ENCODE measurements at regions not wholly inside any gene's neighbourhood (a gene's known extent, or its start where the extent isn't known, plus 50 kb on each side); places are given as distances from the start of the nearest gene placed in this dataset.
A peak's percentile ranks its signal among the peaks of the same experiment; 100 is the strongest.

DNA sequence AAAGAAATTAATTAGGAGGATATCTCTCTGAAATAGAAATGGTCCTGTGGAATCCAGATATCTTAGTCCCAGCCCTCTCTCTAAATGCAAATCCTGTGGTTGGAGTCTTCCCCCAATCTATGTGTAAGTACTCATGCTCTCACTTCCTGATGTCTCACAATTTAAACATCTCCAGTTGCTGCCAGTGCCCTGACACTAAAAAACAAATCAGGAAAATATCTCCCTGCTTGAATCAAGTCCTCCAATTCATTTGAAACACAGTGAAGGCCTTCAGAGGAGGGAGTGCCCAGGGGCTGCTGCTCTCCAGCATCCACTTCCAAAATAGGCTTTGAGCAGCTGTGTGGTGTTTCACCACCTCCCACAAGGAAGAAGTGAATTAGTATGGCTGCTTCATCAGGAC lies 413.8 kb downstream of the RAD51AP2 start:
- peak overlapping the region; percentile 11 for H3K9ac ChIP-seq (ENCODE audit: low read length)
- H2BK120ac ChIP-seq (ENCODE audit: low read depth, low read length): no peak overlapping the region
- no peak overlapping the region for H3K14ac ChIP-seq (ENCODE audit: low read length in 2 of 2)
- H3K9me3 ChIP-seq (ENCODE audit: control insufficient read depth, low read length): no peaks in the 10 kb centered on the region
- H3K18ac ChIP-seq (ENCODE audit: low read depth in 1 of 2, low read length in 2 of 2): no peak overlapping the region
- H2AFZ ChIP-seq (ENCODE audit: low read depth, low read length): no peak overlapping the region
- H2AK5ac ChIP-seq (ENCODE audit: low read length, severe bottlenecking): no peak overlapping the region
- H2BK15ac ChIP-seq (ENCODE audit: low read depth, poor library complexity, severe bottlenecking): peak overlapping the region; percentile 26
- no peak overlapping the region for H3K23ac ChIP-seq (ENCODE audit: low read length in 2 of 2)
- no peaks in the 10 kb centered on the region for H3K36me3 ChIP-seq (ENCODE audit: control insufficient read depth in 1 of 2, insufficient read depth in 2 of 2, low read depth in 1 of 2, low read length in 2 of 2)
- no peaks in the 10 kb centered on the region for H3K27me3 ChIP-seq (ENCODE audit: control insufficient read depth in 1 of 2, insufficient read depth in 1 of 2, low read length in 2 of 2)
- H3K4me1 ChIP-seq (ENCODE audit: control insufficient read depth, insufficient read depth, low read depth, low read length): peaks cover 12% of the 10 kb centered on the region
- H3K4me3 ChIP-seq (ENCODE audit: insufficient read depth in 1 of 2, low read depth in 1 of 2, low read length in 2 of 2): no peak overlapping the region
- no peak overlapping the region for H3K4ac ChIP-seq (ENCODE audit: low read depth in 1 of 2, low read length in 2 of 2)
- H3K27ac ChIP-seq (ENCODE audit: low read length, poor library complexity, severe bottlenecking): peak overlapping the region; percentile 35
- no peak overlapping the region for H2BK12ac ChIP-seq (ENCODE audit: low read length in 2 of 2)
- H3K79me1 ChIP-seq (replicated peaks; ENCODE audit: low read length, poor library complexity, severe bottlenecking): no peaks in the 10 kb centered on the region
- no peak overlapping the region for H3K4me2 ChIP-seq (ENCODE audit: low read length, poor library complexity, severe bottlenecking)
- H4K91ac ChIP-seq (ENCODE audit: low read length): no peak overlapping the region
- no peak overlapping the region for H2BK5ac ChIP-seq (ENCODE audit: low read depth, low read length, poor library complexity, severe bottlenecking)
- H4K8ac ChIP-seq (ENCODE audit: low read length): no peak overlapping the region
- peak; percentile 69 for DNase-seq

GRCh38 chr2:17101596-17101995 lies 416.6 kb downstream of the RAD51AP2 start:
- WGBS: 89% methylated on average over 4 of the region's 4 CpGs
- Histone ChIP-seq H3K4me1 (ENCODE audit: control insufficient read depth, insufficient read depth, low read depth, low read length) (peaks cover 8% of the 10 kb centered on the region), H3K4ac (ENCODE audit: low read depth in 1 of 2, low read length in 2 of 2) (no peak overlapping the region), H3K27me3 (ENCODE audit: control insufficient read depth in 1 of 2, insufficient read depth in 1 of 2, low read length in 2 of 2) (no peaks in the 10 kb centered on the region), H4K91ac (ENCODE audit: low read length) (no peak overlapping the region), H2BK15ac (ENCODE audit: low read depth, poor library complexity, severe bottlenecking) (no peak overlapping the region), H3K14ac (ENCODE audit: low read length in 2 of 2) (no peak overlapping the region), H3K36me3 (ENCODE audit: control insufficient read depth in 1 of 2, insufficient read depth in 2 of 2, low read depth in 1 of 2, low read length in 2 of 2) (no peaks in the 10 kb centered on the region), H3K23ac (ENCODE audit: low read length in 2 of 2) (no peak overlapping the region), H3K18ac (ENCODE audit: low read depth in 1 of 2, low read length in 2 of 2) (no peak overlapping the region), H3K4me3 (ENCODE audit: insufficient read depth in 1 of 2, low read depth in 1 of 2, low read length in 2 of 2) (no peak overlapping the region), H2AFZ (ENCODE audit: low read depth, low read length) (no peak overlapping the region), H2BK12ac (ENCODE audit: low read length in 2 of 2) (no peak overlapping the region), H2BK120ac (ENCODE audit: low read depth, low read length) (no peak overlapping the region), H3K9me3 (ENCODE audit: control insufficient read depth, low read length) (no peaks in the 10 kb centered on the region), H4K8ac (ENCODE audit: low read length) (no peak overlapping the region), H2BK5ac (ENCODE audit: low read depth, low read length, poor library complexity, severe bottlenecking) (no peak overlapping the region), H3K27ac (ENCODE audit: low read length, poor library complexity, severe bottlenecking) (no peak overlapping the region), H3K9ac (ENCODE audit: low read length) (no peak overlapping the region), H2AK5ac (ENCODE audit: low read length, severe bottlenecking) (no peak overlapping the region), H3K79me1 (replicated peaks; ENCODE audit: low read length, poor library complexity, severe bottlenecking) (no peaks in the 10 kb centered on the region), H3K4me2 (ENCODE audit: low read length, poor library complexity, severe bottlenecking) (no peak overlapping the region)
- DNase-seq: no peak

DNA sequence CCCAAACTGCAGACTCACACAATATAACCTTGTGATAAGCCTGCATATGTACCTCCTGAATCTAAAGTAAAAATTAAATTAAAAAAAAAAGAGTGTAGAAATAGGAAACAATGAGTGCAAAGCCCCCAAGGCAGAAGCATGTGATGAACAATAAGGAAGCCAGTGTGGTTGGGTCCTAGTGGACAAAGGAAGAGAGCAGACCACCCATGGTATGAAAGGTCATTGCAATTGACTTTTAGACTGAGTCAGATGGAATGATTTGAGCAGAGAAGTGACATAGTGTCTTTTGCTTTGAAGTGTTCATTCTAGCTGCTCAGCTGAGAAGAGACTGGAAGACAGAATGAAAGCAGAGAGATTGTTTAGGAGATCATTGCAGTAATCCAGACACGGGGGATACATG lies 417.1 kb downstream of the RAD51AP2 start:
- Histone ChIP-seq H3K36me3 (ENCODE audit: control insufficient read depth in 1 of 2, insufficient read depth in 2 of 2, low read depth in 1 of 2, low read length in 2 of 2) (no peaks in the 10 kb centered on the region), H3K4me1 (ENCODE audit: control insufficient read depth, insufficient read depth, low read depth, low read length) (peaks cover 6% of the 10 kb centered on the region), H3K23ac (ENCODE audit: low read length in 2 of 2) (no peak overlapping the region), H3K4me3 (ENCODE audit: insufficient read depth in 1 of 2, low read depth in 1 of 2, low read length in 2 of 2) (no peak overlapping the region), H2AK5ac (ENCODE audit: low read length, severe bottlenecking) (no peak overlapping the region), H3K9ac (ENCODE audit: low read length) (no peak overlapping the region), H3K4me2 (ENCODE audit: low read length, poor library complexity, severe bottlenecking) (no peak overlapping the region), H3K4ac (ENCODE audit: low read depth in 1 of 2, low read length in 2 of 2) (no peak overlapping the region), H3K9me3 (ENCODE audit: control insufficient read depth, low read length) (no peaks in the 10 kb centered on the region), H2BK15ac (ENCODE audit: low read depth, poor library complexity, severe bottlenecking) (no peak overlapping the region), H2BK12ac (ENCODE audit: low read length in 2 of 2) (no peak overlapping the region), H4K8ac (ENCODE audit: low read length) (no peak overlapping the region), H2BK5ac (ENCODE audit: low read depth, low read length, poor library complexity, severe bottlenecking) (no peak overlapping the region), H3K27ac (ENCODE audit: low read length, poor library complexity, severe bottlenecking) (no peak overlapping the region), H3K79me1 (replicated peaks; ENCODE audit: low read length, poor library complexity, severe bottlenecking) (no peaks in the 10 kb centered on the region), H2AFZ (ENCODE audit: low read depth, low read length) (no peak overlapping the region), H3K27me3 (ENCODE audit: control insufficient read depth in 1 of 2, insufficient read depth in 1 of 2, low read length in 2 of 2) (no peaks in the 10 kb centered on the region), H4K91ac (ENCODE audit: low read length) (no peak overlapping the region), H3K18ac (ENCODE audit: low read depth in 1 of 2, low read length in 2 of 2) (no peak overlapping the region), H2BK120ac (ENCODE audit: low read depth, low read length) (no peak overlapping the region), H3K14ac (ENCODE audit: low read length in 2 of 2) (no peak overlapping the region)
- 80% methylated on average over 1 of the region's 1 CpG for WGBS
- no peak for DNase-seq

DNA sequence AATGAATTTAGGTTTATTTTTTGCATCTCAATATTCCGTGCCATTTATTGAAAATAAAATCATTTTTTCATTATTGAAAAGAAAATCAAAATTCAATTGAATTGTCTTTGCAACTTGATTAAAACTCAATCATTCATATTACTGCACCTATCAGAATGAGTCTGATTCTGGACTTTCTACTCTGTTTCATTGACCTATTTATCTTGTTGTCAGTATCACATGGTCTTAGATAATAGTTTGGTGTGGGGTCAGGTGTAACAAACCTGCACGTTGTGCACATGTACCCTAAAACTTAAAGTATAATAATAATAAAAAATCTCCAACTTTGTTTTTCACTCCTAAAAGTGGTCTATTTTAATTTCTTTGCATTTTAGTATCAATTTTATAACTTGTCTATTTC lies 422.9 kb downstream of the RAD51AP2 start:
- no peak overlapping the region for H3K4me2 ChIP-seq (ENCODE audit: low read length, poor library complexity, severe bottlenecking)
- no peaks in the 10 kb centered on the region for H3K79me1 ChIP-seq (replicated peaks; ENCODE audit: low read length, poor library complexity, severe bottlenecking)
- no peak overlapping the region for H2BK5ac ChIP-seq (ENCODE audit: low read depth, low read length, poor library complexity, severe bottlenecking)
- no peak overlapping the region for H2BK15ac ChIP-seq (ENCODE audit: low read depth, poor library complexity, severe bottlenecking)
- no peak overlapping the region for H4K8ac ChIP-seq (ENCODE audit: low read length)
- H3K18ac ChIP-seq (ENCODE audit: low read depth in 1 of 2, low read length in 2 of 2): no peak overlapping the region
- H2BK12ac ChIP-seq (ENCODE audit: low read length in 2 of 2): no peak overlapping the region
- H4K91ac ChIP-seq (ENCODE audit: low read length): no peak overlapping the region
- no peak for DNase-seq
- no peak overlapping the region for H3K14ac ChIP-seq (ENCODE audit: low read length in 2 of 2)
- no peak overlapping the region for H3K4ac ChIP-seq (ENCODE audit: low read depth in 1 of 2, low read length in 2 of 2)
- no CpG with 5 or more reads among the region's 2 CpGs for WGBS
- H3K36me3 ChIP-seq (ENCODE audit: control insufficient read depth in 1 of 2, insufficient read depth in 2 of 2, low read depth in 1 of 2, low read length in 2 of 2): no peaks in the 10 kb centered on the region
- H3K4me3 ChIP-seq (ENCODE audit: insufficient read depth in 1 of 2, low read depth in 1 of 2, low read length in 2 of 2): no peak overlapping the region
- no peaks in the 10 kb centered on the region for H3K9me3 ChIP-seq (ENCODE audit: control insufficient read depth, low read length)
- H3K23ac ChIP-seq (ENCODE audit: low read length in 2 of 2): no peak overlapping the region
- no peak overlapping the region for H2BK120ac ChIP-seq (ENCODE audit: low read depth, low read length)
- H3K4me1 ChIP-seq (ENCODE audit: control insufficient read depth, insufficient read depth, low read depth, low read length): no peaks in the 10 kb centered on the region
- no peaks in the 10 kb centered on the region for H3K27me3 ChIP-seq (ENCODE audit: control insufficient read depth in 1 of 2, insufficient read depth in 1 of 2, low read length in 2 of 2)
- H3K9ac ChIP-seq (ENCODE audit: low read length): no peak overlapping the region
- H2AFZ ChIP-seq (ENCODE audit: low read depth, low read length): no peak overlapping the region
- no peak overlapping the region for H3K27ac ChIP-seq (ENCODE audit: low read length, poor library complexity, severe bottlenecking)
- no peak overlapping the region for H2AK5ac ChIP-seq (ENCODE audit: low read length, severe bottlenecking)

Measured in mesenchymal stem cell (in vitro differentiated cells and primary cell).